Upper lobe of left lung (tissue), 4 donors: ENCODE measurements at regions not wholly inside any gene's neighbourhood (a gene's known extent, or its start where the extent isn't known, plus 50 kb on each side); places are given as distances from the start of the nearest gene placed in this dataset.

Experiments used
- EP300 ChIP-seq, 4 donors: sonication (generic); formaldehyde crosslinking; IDR thresholded peaks; one replicate each; pipeline ENCODE4 v1.5.1; 2017; ENCODE audit warnings: antibody characterized with exemption in 4 of 4, control low read depth in 2 of 4
- POLR2A ChIP-seq, 4 donors: fragments of 450-650 bp; IDR thresholded peaks; one replicate each; pipeline ENCODE4 v1.5.1; 2016 to 2017; ENCODE audit warnings: antibody characterized with exemption in 4 of 4, mild to moderate bottlenecking in 2 of 4
- TF ChIP-seq, protein P1 (sequence below), 6 experiments: fragments of 450-650 bp in 4 of 6; fragments of 200-600 bp in 2 of 6; sonication (generic) in 2 of 6; IDR thresholded peaks; one replicate each; pipeline ENCODE4 v1.5.1; 2016 to 2019; ENCODE audit warnings: antibody characterized with exemption in 6 of 6

DNA sequence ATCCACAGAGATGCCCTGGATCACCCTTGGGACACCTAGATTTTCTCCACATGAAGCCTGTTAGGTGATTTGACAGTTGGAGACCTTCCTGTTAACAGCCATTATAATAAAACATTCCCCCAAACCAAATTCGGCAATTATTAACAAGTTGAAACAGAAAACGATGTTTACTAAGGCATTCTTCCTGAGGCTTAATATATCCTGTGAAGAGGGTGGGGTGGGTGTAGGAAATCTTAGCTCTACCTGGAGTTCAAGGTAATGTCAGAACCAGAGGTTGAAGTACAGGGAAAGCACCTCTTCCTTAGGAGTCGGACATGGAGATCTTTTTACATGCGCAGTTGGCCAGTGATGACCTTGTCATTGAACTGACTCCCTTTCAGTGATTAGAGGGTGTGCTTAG, 143.0 kb downstream of the FGF9 start:
- TF ChIP-seq, protein P1, sequence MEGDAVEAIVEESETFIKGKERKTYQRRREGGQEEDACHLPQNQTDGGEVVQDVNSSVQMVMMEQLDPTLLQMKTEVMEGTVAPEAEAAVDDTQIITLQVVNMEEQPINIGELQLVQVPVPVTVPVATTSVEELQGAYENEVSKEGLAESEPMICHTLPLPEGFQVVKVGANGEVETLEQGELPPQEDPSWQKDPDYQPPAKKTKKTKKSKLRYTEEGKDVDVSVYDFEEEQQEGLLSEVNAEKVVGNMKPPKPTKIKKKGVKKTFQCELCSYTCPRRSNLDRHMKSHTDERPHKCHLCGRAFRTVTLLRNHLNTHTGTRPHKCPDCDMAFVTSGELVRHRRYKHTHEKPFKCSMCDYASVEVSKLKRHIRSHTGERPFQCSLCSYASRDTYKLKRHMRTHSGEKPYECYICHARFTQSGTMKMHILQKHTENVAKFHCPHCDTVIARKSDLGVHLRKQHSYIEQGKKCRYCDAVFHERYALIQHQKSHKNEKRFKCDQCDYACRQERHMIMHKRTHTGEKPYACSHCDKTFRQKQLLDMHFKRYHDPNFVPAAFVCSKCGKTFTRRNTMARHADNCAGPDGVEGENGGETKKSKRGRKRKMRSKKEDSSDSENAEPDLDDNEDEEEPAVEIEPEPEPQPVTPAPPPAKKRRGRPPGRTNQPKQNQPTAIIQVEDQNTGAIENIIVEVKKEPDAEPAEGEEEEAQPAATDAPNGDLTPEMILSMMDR (IDR thresholded peaks at IDR 0.05), result no peak
- TF ChIP-seq EP300 (IDR thresholded peaks at IDR 0.05) (no peak), POLR2A (IDR thresholded peaks at IDR 0.05) (no peak)
